GM18858 (cell line): ENCODE measurements at regions not wholly inside any gene's neighbourhood (a gene's known extent, or its start where the extent isn't known, plus 50 kb on each side); places are given as distances from the start of the nearest gene placed in this dataset.

Experiments
- ATAC-seq: cut with Tn5 transposase; IDR thresholded peaks from one replicate; pipeline ENCODE4 v1.9.1; 2021; ENCODE audit not compliant: unreplicated experiment

DNA sequence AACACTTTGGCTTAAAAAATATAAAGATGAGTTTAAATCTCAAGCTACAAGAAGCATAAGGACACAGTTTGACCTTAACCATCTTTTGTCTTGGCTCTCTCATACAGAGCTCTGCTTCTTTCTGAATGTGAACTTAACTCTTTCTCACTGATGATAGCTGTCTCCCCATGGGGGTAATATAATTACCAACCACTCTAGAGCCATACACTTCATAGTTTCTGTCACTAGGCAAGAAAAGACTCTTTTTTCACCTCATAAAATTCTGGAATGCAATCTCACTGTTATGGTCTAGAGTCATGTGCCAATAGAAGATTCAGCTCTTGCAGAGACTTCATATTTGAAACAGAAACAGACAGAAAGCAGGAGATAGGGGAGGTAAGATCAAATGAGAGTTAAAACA, 481.7 kb upstream of the AGA start:
- ATAC-seq: no peak

DNA sequence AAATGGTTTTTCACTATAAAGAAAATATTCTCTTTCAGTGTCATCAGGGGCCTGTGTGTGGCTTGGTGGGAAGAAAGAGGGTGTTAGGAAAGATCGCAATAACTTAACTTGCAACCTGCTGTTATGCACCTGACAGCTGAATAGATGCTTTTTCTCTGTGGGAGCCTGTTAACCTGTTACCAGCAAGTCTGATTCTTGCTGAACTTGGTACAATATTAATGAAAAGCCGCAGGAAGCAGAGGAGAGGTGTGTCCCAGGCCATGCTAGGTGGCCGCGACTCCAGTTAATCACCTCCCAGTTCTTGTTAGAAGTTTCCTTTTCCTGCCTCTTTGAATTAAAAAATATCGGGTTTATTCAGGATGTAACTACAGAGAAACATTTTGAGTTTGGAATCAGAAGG, 494.8 kb upstream of the AGA start:
- ATAC-seq: no peak

DNA sequence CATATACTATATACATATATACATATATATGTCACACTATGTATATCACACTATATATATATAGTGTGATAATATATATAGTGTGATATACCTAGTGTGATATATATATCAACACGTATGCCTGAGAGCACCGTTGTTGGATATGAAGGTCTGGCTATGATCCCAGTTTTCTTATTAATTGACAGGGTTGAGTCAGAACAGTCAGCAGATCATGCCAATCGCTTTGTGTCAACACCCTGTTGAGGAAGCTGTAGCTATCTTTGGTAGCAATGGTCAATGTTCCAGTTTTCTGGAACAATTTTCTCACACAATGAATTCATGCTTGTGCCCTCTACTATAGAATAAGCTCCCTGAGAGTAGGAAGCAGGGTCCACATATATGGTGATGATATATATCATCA, 496.0 kb upstream of the AGA start:
- ATAC-seq: no peak

DNA sequence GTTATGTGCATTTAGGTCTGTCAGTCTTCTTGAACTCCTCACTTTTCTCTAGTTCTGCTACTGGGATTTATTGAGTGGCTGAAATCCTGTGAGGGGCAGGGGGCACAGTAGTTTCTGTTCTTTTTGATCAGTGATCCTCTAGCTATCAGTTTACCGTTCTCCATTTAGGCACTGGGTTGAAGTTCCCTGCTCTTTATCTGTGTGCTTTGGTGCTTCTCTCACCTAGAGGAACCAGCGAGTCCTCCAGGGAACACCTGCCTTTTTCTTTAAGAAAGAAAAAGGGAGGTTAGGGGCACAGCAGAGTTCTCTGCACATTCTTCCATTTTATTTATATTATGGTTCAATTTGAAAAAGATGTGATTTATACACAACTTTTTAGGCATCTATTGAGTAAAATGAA, 503.0 kb upstream of the AGA start:
- ATAC-seq: no peak

DNA sequence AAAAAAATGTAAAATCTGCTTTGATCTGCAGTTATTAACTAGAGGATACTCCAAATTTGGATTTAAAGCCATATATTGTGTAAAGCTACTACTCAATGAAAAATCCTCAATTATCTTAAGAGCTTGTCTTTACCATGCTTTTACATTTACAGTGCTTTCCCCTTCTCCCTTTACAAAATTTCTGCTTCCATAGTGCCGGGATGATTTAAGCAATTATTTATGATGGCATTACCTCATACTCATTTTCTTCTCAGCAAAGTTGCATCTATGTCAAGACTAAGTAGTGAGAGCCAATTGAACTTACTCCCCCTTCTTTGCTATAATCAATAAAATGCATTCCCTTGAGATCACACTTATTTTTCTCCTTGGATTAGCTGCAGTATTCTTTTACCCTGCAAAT, 505.4 kb upstream of the AGA start:
- ATAC-seq: no peak

DNA sequence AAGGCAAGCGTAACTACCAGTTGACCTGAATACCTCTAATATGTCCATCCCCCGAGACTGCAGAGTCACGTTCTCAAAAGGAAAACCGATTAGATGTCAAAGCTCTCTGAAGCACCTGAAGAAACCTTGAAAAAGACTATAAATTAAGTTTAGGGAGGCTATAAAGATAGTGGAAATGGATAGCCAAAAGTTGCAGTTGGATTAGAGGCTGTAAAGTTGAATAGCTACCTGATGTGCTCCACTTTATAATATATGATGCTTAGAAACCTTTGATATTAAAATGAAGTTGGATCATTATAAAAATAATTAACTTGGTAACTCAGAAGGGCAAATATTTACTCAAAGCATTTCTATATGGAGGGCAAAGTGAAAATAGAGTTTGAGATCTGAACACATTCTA, 506.6 kb upstream of the AGA start:
- no peak for ATAC-seq

DNA sequence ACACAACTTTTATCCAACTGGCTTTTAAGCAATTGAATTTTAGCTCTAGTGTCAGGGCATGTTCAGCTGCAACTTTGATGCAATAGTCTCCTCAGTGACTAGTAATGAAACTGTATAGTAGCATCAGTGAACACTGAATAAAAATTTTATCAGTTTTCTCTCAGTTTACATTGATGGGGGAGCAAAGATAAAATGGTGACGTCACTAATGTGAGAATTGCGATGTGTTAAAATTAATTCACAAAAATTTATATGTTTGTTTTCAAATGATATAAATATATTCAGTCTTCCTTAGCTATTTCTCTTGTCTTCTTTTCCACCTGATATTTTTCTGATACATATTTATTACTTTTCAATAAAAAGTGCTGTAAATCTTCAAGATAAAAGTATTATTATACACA, 508.8 kb upstream of the AGA start:
- ATAC-seq: no peak

DNA sequence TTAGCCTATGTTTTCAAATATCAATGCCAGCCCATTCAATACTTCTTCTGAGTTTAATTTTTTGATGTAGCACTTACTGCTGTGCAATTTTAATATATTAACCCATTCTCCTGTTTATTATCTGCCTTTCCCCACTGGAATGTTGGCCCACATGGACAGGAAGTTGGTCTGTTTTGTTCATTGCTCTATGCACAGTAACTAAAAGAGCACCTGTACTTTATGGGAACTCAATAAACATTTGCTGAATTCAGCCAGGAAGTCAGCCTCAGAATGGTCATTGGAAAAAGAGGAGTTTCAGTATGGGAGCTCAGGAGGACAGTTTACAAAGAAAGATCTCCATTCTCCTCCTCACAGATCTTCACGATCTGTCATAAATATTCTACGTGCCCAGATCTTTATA, 510.5 kb upstream of the AGA start:
- ATAC-seq: no peak

DNA sequence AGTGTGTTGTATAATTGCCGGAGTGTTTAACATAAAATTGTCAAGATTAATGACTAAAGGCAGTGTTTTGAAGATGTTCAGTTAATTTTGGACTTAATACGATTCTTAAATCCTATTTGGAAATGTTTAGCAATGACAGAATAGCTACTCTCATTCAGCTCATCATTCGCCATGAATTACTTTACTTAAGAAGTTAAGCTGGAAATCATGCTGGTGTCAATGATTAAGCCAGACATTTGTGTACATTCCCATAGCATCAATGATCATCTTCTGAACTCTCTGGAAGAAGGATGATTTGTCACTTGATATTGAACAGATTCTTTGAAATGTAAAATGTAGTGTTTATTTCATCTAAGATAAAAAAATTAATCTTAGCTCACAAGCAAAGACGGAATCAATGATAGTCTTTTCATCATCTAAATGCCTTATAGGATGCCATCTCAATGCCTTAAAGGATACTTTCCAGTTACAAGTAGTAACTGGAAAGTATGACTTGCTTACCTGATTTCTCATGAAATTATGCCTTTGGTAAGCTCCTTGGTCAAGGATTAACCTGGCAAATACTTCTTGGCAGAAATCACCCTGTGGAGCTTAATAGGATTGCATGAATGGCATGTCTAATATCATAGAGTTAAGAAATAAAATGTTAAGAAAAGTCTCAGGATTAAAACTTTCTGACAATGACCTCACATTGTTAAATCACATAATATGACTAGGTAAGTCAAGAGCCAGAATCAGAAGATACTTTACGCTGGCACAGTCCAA, 515.5 kb upstream of the AGA start:
- no peak for ATAC-seq

DNA sequence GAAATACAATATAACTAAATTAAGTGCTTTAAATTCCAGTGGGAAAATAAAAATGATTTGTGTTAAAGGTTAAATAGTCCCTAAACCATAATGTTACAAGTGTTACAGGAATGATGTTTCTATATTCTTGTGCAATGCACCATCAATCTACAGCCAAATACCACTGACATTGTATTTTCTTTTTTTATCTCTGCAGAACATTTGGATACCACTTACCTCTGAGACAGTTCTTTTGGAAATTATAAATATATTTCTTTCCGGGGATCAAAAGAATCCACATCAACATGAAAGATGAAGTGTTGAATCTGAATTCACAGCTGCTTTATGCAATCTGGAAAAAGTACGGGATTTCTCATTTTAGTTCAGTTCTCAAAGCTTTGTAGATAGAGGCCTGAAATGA, 518.3 kb upstream of the AGA start:
- no peak for ATAC-seq

DNA sequence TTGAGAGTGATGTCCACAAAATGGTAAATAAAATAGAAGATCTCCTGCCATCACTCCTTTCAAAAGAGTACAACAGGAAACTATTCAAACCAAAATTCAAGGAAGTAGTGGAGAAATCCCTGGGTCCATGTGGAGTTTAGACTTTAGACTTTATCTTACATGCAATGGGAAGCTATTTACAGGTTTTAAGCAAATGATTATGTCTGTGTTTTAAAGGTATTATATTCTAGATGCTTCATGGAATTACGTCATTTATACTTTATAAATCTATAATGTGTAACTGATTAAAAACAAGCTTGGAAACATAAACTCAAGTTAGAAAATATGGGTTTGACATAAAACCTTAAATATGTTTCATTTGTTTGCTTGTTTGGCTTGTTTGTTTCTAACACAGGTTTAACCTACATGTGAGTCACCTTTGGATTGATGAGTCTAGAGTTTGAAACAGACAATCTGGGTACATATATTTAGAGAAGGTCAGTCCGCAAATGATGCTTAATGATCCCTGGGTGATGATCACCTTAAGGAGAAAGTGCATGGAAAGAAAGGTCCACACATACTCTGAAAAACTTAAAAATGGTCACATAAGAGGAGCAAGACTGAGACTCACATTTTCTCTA, 519.6 kb upstream of the AGA start:
- no peak for ATAC-seq

DNA sequence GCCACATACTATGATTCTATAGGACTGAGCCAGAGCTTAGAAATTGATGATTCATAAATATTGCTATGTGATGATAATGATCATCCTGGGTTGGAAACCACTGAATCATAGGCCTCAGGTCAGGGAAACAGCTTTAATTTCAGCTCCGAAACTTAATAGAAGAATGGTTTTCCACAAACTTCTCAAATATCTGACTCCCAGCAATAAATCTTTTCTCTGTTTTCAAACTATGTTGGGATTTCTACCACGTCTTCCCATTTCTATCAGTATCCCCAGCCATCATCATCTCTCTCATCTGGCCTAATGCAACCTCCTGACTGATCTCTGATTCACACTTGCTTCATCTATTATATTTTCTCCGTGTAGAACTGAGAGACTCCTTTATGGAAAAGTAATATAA, 521.8 kb upstream of the AGA start:
- ATAC-seq: no peak

DNA sequence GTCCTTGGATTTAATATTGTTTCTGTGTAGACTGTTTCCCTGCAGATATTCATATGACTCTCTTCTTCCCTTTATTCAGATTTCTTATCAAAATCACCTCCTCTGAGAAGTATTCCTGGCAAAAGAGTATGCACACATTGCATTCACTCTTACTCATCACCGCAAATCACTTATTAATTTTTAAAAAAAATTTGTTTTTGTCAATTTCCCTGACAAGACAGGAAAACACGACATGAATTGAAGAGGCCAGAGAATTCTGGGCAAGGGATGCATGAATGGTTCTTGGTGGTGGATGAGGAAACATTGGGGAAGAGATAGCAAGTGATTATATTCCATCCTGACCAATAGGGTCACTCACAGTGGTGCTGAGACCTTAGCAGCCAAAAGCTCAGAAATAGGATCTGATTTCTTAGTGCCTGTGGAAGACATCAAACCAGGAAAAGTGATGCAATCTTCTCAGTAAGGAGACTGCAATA, 522.5 kb upstream of the AGA start:
- no peak for ATAC-seq

DNA sequence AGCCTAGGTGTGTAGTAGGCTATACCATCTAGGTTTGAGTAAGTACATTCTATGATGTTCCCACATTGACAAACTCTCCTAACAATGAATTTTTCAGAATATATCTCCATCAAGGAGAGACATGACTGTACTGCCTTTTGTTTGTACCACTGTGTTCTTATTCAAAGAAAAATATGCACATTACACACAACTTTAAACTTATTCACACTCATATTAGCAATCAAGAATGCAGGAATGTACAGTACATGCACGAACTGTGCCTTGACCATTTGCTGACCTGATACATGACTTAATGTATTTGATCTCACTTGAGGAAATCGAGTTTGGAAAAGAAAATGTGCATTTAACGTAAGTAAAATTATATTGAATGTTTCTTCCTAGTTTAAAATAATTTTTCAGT, 525.1 kb upstream of the AGA start:
- no peak for ATAC-seq

DNA sequence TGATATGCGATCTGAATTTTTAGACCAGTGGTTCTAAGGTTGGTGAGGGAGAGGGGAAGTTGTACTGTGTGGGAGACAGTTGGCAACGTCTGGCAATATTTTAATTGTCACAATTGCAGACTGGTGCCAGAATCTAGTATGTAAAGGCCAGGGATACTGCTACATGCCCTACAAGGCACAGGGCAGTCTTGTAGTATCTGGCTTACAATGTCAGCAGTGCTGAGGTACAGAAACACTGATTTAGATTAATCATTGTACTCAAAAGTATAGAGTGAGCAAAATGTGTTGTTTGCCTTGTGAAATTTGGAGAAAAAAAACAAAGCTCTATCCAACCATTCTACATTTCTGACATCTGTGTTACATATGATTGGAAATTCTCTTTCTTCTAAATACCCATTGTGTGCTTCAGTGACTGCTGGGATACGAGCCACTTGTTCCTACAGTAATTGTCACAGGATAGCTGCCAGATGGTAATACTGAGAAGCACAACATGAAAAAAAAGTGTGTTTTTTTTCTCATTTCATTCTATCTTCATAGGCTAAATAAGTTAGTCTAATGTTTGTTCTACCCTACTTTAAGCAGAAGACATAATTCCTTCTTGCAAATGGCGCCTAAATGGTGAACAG, 526.7 kb upstream of the AGA start:
- no peak for ATAC-seq

DNA sequence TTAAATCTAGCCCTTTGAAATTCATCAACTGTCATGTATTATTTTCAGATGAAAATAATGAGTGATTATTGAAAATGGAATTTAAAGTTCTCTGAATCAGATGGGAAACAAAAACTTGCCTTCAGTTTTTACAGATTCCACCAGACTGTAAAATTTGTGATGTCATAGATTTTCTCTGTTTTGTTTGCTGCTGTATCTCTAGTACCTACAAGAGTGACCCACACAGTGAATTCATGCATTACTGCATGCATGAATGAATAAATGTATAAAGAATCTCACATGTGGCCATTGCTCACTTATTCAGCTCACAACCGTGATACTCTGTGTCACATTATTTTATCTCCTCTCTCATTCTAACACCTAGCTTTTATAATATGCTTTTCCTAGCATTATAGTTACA, 532.2 kb upstream of the AGA start:
- no peak for ATAC-seq

DNA sequence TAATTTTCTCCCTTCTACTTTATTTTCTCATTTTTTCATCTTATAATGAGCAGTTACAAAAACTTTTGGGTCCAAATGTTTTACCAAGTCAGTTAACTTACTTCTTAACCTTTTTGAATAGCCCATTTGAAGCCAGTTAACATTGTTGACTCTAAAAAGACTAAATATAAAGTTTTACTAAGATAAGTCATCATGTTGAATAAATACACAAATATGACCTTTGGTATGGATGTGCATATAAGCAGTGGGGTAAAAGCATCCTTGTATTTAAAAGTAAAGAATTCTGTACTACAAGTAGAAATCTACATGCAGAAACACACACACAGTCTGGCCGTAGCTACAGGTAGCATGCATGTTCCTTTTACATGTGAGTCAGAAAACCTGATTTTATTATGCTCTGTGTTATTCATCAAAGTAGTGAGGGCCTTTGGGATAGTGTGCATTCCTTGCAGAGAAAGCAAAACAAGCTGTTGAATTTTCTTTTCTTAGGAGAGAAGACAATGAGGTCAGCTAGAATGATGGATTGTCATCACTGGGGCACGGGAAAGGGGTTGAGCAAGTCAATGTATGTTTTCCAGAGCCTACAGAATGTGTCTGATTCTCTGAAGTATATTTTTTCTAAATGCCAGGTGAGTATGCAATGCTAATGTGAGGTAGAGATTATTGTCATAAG, 533.2 kb upstream of the AGA start:
- ATAC-seq: no peak

DNA sequence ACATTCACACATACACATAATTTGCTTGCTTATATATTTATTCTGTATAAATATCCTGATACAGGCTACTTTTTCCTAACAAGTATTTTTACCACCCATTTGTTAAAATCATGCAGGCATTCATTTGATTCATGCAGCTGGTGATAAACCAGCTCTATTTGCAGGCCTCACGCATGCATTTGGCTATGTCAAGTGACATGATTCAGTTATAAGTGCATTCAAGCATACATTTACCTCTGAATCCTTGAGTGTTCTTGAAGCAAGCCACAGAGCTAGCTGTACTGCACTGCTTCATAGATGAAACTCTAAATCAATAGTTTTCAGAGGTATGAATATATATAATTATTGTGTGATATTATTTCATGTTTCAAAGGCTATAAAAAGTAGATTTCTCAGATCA, 544.0 kb upstream of the AGA start:
- ATAC-seq: no peak

DNA sequence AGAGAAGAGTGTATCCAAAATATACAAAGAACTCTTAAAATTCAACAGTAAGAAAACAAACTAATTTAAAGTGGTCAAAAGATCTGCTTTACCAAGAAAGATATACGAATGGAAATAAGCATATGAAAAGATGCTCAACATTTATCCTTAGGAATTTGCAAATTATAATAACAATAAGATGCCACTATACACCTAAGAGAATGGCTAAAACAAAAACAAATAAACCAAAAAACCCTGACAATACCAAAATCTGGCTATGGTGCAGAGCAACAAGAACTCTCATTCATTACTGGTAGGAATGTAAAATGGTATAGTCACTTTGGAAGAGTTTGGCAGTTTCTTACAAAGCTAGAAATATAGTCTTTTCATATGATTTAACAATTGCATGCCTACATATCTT, 545.7 kb upstream of the AGA start:
- no peak for ATAC-seq

DNA sequence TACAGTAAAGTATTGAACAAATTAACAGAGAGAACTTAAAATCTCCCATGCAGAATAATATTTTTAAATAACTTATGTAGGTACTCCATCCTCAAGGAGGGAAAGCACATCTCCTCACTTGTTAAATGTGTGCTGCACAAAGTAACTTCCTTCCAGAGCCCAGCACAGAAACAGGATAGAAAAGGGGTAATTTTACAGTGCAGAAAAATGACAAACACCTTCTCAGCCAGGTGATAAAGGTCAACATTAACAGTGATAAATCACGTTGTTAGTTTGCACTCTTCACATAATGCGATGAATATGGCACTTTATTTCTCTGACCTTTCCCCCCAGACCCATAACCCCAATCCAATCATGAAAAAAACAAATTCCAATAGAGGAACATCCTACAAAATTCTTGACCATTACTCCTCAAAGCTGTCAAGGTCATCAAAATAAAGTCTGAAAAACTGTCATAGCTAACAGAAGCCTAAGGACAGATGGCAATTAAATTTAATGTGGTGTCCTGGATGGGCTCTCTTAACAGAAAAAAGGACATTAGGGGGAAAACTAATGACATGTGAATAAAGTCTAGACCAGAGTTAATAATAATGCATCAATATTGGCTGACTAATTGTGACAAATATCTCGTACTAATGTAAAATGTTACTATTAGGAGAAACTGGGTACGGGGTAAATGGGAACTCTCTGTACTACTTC, 547.4 kb upstream of the AGA start:
- ATAC-seq: no peak

DNA sequence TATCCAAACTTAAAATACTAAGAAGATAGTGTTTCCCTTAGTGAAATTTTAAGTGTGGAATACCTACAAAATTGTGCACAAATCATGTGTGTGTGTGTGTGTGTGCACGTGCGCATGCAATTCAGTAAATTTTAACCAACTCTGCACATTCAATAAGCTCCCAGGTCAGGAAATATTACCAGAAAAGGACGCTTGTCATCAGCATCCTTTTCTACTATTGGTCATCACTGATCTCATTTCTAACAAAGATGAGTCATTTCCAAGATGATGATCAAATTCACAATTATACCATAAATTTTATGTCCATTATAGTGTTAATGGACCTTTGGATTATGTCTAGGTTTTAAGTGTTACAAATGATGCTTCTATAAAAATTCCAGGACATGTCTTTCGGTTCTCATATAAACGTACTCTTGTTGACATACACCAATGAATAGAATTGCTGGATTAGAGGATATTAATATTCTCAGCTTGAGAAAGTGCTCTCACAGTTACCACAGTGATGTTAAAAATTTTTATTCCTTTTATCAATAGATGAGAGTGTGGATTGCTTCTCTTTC, 560.9 kb upstream of the AGA start:
- ATAC-seq: no peak
